Ishikawa (cell line): ENCODE measurements at regions not wholly inside any gene's neighbourhood (a gene's known extent, or its start where the extent isn't known, plus 50 kb on each side); places are given as distances from the start of the nearest gene placed in this dataset.

Experiments
- CEBPB ChIP-seq: IDR thresholded peaks from 2 replicates; pipeline ENCODE4 v1.6.1; 2012
- CREB1 ChIP-seq: IDR thresholded peaks from 2 replicates; pipeline ENCODE4 v1.6.1; 2012; ENCODE audit warnings: low read depth
- EGR1 ChIP-seq: IDR thresholded peaks from 2 replicates; pipeline ENCODE4 v1.6.1; 2012
- EP300 ChIP-seq: IDR thresholded peaks from 2 replicates; pipeline ENCODE4 v1.6.1; 2012; ENCODE audit warnings: borderline replicate concordance
- FOXM1 ChIP-seq: IDR thresholded peaks from 2 replicates; pipeline ENCODE4 v1.6.1; 2012; ENCODE audit warnings: low read depth, borderline replicate concordance
- MAX ChIP-seq: IDR thresholded peaks from 2 replicates; pipeline ENCODE4 v1.6.1; 2012
- NFIC ChIP-seq: IDR thresholded peaks from 2 replicates; pipeline ENCODE4 v1.6.1; 2012
- RAD21 ChIP-seq: IDR thresholded peaks from 2 replicates; pipeline ENCODE4 v1.6.1; 2012; ENCODE audit warnings: low read depth
- REST ChIP-seq: IDR thresholded peaks from 2 replicates; pipeline ENCODE4 v1.6.1; 2012; ENCODE audit warnings: low read depth, mild to moderate bottlenecking
- TAF1 ChIP-seq: IDR thresholded peaks from 2 replicates; pipeline ENCODE4 v1.6.1; 2012; ENCODE audit warnings: low read depth, mild to moderate bottlenecking
- USF1 ChIP-seq: IDR thresholded peaks from 2 replicates; pipeline ENCODE4 v1.6.1; 2012
- YY1 ChIP-seq: IDR thresholded peaks from 2 replicates; pipeline ENCODE4 v1.6.1; 2012; ENCODE audit warnings: low read depth
- ZBTB7A ChIP-seq: IDR thresholded peaks from 2 replicates; pipeline ENCODE4 v1.6.1; 2012; ENCODE audit warnings: low read depth

GRCh38 chr10:3574451-3574850 lies 210.6 kb downstream of the KLF6 start:
- TF ChIP-seq YY1: no peak
- no peak for TF ChIP-seq REST
- TF ChIP-seq USF1: no peak
- no peak for TF ChIP-seq TAF1
- no peak for TF ChIP-seq MAX
- TF ChIP-seq FOXM1: no peak
- TF ChIP-seq CREB1: no peak
- TF ChIP-seq NFIC: no peak
- no peak for TF ChIP-seq RAD21
- TF ChIP-seq CEBPB: no peak
- no peak for TF ChIP-seq EP300
- no peak for TF ChIP-seq ZBTB7A
- no peak for TF ChIP-seq EGR1
